Neural progenitor cell (in vitro differentiated cells): ENCODE measurements at regions not wholly inside any gene's neighbourhood (a gene's known extent, or its start where the extent isn't known, plus 50 kb on each side); places are given as distances from the start of the nearest gene placed in this dataset.
"Not testable (repeated sequence)": the region's sequence is repeated elsewhere in the genome, so short reads cannot be mapped to it uniquely, and the experiment has no call there.

Source experiments
- DNase-seq: peaks from one replicate; pipeline ENCODE4 v3.0.0-alpha.2; 2016; ENCODE audit warnings: low spot score
- H2AFZ ChIP-seq: fragments of 200-600 bp; sonication (generic); replicated peaks from 2 replicates; pipeline ENCODE4 v1.6.1; 2016; ENCODE audit warnings: antibody characterized with exemption
- H3F3A ChIP-seq: fragments of 200-600 bp; sonication (generic); 2 replicates; pipeline ENCODE4 v1.6.1; 2016; ENCODE audit warnings: antibody characterized with exemption, low read depth
- H3K27ac ChIP-seq: fragments of 200-600 bp; sonication (generic); 2 replicates; pipeline ENCODE4 v1.5.1; 2016; ENCODE audit warnings: mild to moderate bottlenecking
- H3K27me3 ChIP-seq: fragments of 200-600 bp; sonication (generic); 2 replicates; pipeline ENCODE4 v1.6.1; 2016; ENCODE audit warnings: mild to moderate bottlenecking, moderate library complexity
- H3K36me3 ChIP-seq: fragments of 200-600 bp; sonication (generic); 2 replicates; pipeline ENCODE4 v1.5.1; 2016
- H3K4me1 ChIP-seq: fragments of 200-600 bp; sonication (generic); 2 replicates; pipeline ENCODE4 v1.6.1; 2016; ENCODE audit warnings: mixed run types
- H3K4me2 ChIP-seq: fragments of 200-600 bp; sonication (generic); 2 replicates; pipeline ENCODE4 v1.6.1; 2016
- H3K4me3 ChIP-seq: fragments of 200-600 bp; sonication (generic); 2 replicates; pipeline ENCODE4 v1.5.1; 2016
- H3K79me2 ChIP-seq: fragments of 200-600 bp; sonication (generic); 2 replicates; pipeline ENCODE4 v1.6.1; 2016; ENCODE audit warnings: low read depth
- H3K9ac ChIP-seq: fragments of 200-600 bp; sonication (generic); 2 replicates; pipeline ENCODE4 v1.6.1; 2016
- H3K9me3 ChIP-seq: fragments of 200-600 bp; sonication (generic); 2 replicates; pipeline ENCODE4 v1.5.1; 2016; ENCODE audit warnings: low read depth
- H4K20me1 ChIP-seq: fragments of 200-600 bp; sonication (generic); 2 replicates; pipeline ENCODE4 v1.6.1; 2016; ENCODE audit warnings: low read depth
- H3K27ac Mint-ChIP-seq: 3 replicates; pipeline ENCODE4 v1.8.0; 2021; ENCODE audit warnings: mixed read lengths
- H3K27me3 Mint-ChIP-seq: 2 replicates; pipeline ENCODE4 v1.8.0; 2022; ENCODE audit warnings: low read depth, mild to moderate bottlenecking, inconsistent platforms, moderate library complexity, mixed read lengths; ENCODE audit not compliant: insufficient read depth
- H3K36me3 Mint-ChIP-seq: 3 replicates; pipeline ENCODE4 v1.8.0; 2021; ENCODE audit warnings: mixed read lengths
- H3K4me1 Mint-ChIP-seq: 3 replicates; pipeline ENCODE4 v1.8.0; 2021; ENCODE audit warnings: mixed read lengths
- H3K4me3 Mint-ChIP-seq: 3 replicates; pipeline ENCODE4 v1.8.0; 2021; ENCODE audit warnings: mild to moderate bottlenecking, moderate library complexity, mixed read lengths
- H3K9me3 Mint-ChIP-seq: 3 replicates; pipeline ENCODE4 v1.8.0; 2020; ENCODE audit warnings: mixed read lengths
- EZH2 ChIP-seq: fragments of 200-600 bp; sonication (generic); IDR thresholded peaks from 2 replicates; pipeline ENCODE4 v1.6.1; 2017; ENCODE audit warnings: antibody characterized with exemption, mild to moderate bottlenecking, moderate library complexity
- EZH2phosphoT487 ChIP-seq: fragments of 200-600 bp; sonication (generic); IDR thresholded peaks from 2 replicates; pipeline ENCODE4 v1.6.1; 2017; ENCODE audit warnings: antibody characterized with exemption
- TF ChIP-seq, protein P1 (sequence below): fragments of 200-600 bp; sonication (generic); IDR thresholded peaks from 2 replicates; pipeline ENCODE4 v1.5.1; 2017; ENCODE audit warnings: antibody characterized with exemption, mild to moderate bottlenecking

DNA sequence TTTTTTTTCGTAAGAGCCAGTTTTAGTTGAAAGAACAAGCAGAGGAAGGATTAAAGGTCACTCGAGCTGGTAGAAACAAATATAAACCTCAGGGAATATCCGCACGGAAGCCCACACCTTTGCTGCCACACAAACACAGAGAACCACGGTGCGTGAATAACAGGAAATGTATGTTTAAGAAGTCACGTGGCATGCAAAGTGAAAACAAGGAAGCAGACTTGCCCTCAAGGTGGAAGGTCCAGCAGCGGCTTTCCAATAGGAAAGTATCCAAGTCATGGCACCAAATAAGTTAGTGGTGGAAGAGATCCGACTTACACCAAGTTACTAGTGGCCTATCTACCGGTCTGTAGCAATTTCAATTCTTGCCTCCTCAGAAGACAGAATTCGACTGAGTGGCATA, 215.5 kb downstream of the HHIP start:
- H2AFZ ChIP-seq = no peak overlapping the region
- H3K27ac Mint-ChIP-seq = no peak overlapping the region

DNA sequence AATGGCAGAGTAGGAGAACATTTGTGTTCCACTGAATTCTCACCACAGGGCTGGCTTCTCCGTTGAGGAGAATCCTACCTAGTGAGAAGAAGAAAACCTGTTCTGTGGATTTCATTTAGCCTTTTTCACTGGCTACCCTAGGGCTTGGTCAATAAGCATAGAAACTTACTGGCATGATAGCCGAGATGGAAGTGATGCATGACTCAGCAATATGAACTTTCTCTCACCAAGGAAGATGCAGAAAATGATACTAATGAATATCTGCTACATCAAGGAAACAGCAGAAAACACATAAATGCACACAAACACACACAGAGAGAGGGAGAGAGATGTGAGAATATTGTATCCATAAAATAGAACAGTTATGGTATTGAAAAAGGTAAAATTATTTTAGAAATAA, 216.3 kb downstream of the HHIP start:
- H3K27ac Mint-ChIP-seq = no peak overlapping the region
- no peak overlapping the region for H2AFZ ChIP-seq
- H3K4me1 ChIP-seq = no peaks in the 10 kb centered on the region
- no peaks in the 10 kb centered on the region for H3K79me2 ChIP-seq
- H3F3A ChIP-seq = no peaks in the 10 kb centered on the region
- H3K9me3 ChIP-seq = no peaks in the 10 kb centered on the region
- H3K27me3 Mint-ChIP-seq = peaks cover 2% of the 10 kb centered on the region
- H3K9ac ChIP-seq = no peak overlapping the region
- H3K9me3 Mint-ChIP-seq = peaks cover 10% of the 10 kb centered on the region
- H3K4me3 ChIP-seq = no peak overlapping the region
- H3K36me3 Mint-ChIP-seq = no peaks in the 10 kb centered on the region
- H3K27ac ChIP-seq = no peak overlapping the region
- no peaks in the 10 kb centered on the region for H3K27me3 ChIP-seq
- H3K36me3 ChIP-seq = no peaks in the 10 kb centered on the region
- H3K4me3 Mint-ChIP-seq = no peak overlapping the region
- H3K4me2 ChIP-seq = no peak overlapping the region
- no peaks in the 10 kb centered on the region for H4K20me1 ChIP-seq
- TF ChIP-seq, protein P1, sequence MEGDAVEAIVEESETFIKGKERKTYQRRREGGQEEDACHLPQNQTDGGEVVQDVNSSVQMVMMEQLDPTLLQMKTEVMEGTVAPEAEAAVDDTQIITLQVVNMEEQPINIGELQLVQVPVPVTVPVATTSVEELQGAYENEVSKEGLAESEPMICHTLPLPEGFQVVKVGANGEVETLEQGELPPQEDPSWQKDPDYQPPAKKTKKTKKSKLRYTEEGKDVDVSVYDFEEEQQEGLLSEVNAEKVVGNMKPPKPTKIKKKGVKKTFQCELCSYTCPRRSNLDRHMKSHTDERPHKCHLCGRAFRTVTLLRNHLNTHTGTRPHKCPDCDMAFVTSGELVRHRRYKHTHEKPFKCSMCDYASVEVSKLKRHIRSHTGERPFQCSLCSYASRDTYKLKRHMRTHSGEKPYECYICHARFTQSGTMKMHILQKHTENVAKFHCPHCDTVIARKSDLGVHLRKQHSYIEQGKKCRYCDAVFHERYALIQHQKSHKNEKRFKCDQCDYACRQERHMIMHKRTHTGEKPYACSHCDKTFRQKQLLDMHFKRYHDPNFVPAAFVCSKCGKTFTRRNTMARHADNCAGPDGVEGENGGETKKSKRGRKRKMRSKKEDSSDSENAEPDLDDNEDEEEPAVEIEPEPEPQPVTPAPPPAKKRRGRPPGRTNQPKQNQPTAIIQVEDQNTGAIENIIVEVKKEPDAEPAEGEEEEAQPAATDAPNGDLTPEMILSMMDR = no peak
- no peak for TF ChIP-seq EZH2
- no peak for DNase-seq
- H3K4me1 Mint-ChIP-seq = no peaks in the 10 kb centered on the region

More for the DNA sequence above, 215.5 kb downstream of the HHIP start:
- TF ChIP-seq EZH2phosphoT487 (no peak), EZH2 (no peak)
- TF ChIP-seq, protein P1 = no peak
- H3K36me3 Mint-ChIP-seq = no peaks in the 10 kb centered on the region
- no peak overlapping the region for H3K4me3 ChIP-seq
- H3K27ac ChIP-seq = no peak overlapping the region
- H3K4me1 ChIP-seq = no peaks in the 10 kb centered on the region
- no peak overlapping the region for H3K9ac ChIP-seq
- H3K9me3 Mint-ChIP-seq = peaks cover 10% of the 10 kb centered on the region
- H3K27me3 ChIP-seq = no peaks in the 10 kb centered on the region
- no peaks in the 10 kb centered on the region for H3K9me3 ChIP-seq
- peaks cover 2% of the 10 kb centered on the region for H3K27me3 Mint-ChIP-seq
- H3K36me3 ChIP-seq = no peaks in the 10 kb centered on the region
- no peak for DNase-seq
- no peaks in the 10 kb centered on the region for H3K79me2 ChIP-seq
- no peaks in the 10 kb centered on the region for H3K4me1 Mint-ChIP-seq
- H3K4me3 Mint-ChIP-seq = no peak overlapping the region
- no peak overlapping the region for H3K4me2 ChIP-seq
- H4K20me1 ChIP-seq = no peaks in the 10 kb centered on the region
- no peaks in the 10 kb centered on the region for H3F3A ChIP-seq

DNA sequence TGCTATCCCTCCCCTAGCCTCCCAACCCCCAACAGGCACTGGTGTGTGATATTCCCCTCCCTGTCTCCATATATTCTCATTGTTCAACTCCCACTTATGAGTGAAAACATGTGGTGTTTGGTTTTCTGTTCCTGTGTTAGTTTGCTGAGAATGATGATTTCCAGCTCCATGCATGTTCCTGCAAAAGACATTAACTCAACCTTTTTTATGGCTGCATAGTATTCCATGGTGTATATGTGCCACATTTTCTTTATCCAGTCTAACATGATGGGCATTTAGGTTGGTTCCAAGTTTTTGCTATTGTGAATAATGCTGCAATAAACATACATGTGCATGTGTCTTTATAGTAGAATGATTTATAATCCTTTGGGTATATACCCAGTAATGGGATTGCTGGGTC, 218.9 kb downstream of the HHIP start:
- DNase-seq, H3K9me3 Mint-ChIP-seq, H3K79me2 ChIP-seq, H3F3A ChIP-seq, H3K9me3 ChIP-seq, H4K20me1 ChIP-seq, H3K36me3 Mint-ChIP-seq, H3K9ac ChIP-seq, H2AFZ ChIP-seq, H3K36me3 ChIP-seq, H3K4me3 ChIP-seq, H3K4me1 ChIP-seq, H3K27ac ChIP-seq, H3K4me3 Mint-ChIP-seq, H3K4me1 Mint-ChIP-seq, H3K27me3 Mint-ChIP-seq, H3K4me2 ChIP-seq, H3K27me3 ChIP-seq, H3K27ac Mint-ChIP-seq: not testable (repeated sequence)

DNA sequence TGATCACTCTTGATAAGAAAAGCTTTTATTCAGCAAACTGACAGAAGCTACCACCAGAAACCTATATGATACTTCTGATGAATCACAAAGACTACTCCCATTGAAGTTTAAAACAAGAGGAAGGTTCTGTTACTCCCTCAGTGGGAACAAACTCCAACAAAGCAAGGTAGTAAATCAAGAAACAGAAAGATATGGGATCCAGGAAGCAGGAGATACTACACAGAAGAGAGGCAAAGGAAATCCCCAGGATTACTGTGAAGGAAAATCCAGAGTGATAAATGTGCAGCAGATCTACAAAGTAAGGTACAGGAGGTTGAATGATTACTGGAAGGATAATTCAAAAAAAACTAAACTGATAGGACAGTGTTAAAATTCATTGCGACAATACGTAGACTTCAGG, 222.4 kb downstream of the HHIP start:
- Histone ChIP-seq H3K4me2 (no peak overlapping the region), H3K9me3 (no peaks in the 10 kb centered on the region), H3K27ac (no peak overlapping the region), H3K79me2 (no peaks in the 10 kb centered on the region), H3F3A (no peaks in the 10 kb centered on the region), H3K36me3 (no peaks in the 10 kb centered on the region), H4K20me1 (no peaks in the 10 kb centered on the region), H3K27me3 (no peaks in the 10 kb centered on the region), H3K4me3 (no peak overlapping the region), H3K4me1 (no peaks in the 10 kb centered on the region), H2AFZ (no peak overlapping the region), H3K9ac (no peak overlapping the region)
- Mint-ChIP-seq H3K27ac (no peak overlapping the region), H3K4me3 (no peak overlapping the region), H3K27me3 (no peaks in the 10 kb centered on the region), H3K9me3 (peaks cover 10% of the 10 kb centered on the region), H3K4me1 (no peaks in the 10 kb centered on the region), H3K36me3 (no peaks in the 10 kb centered on the region)
- no peak for DNase-seq
- TF ChIP-seq EZH2phosphoT487 = no peak
- no peak for TF ChIP-seq EZH2
- TF ChIP-seq, protein P1 = no peak
